Kidney (tissue), 13 donors: ENCODE measurements at regions not wholly inside any gene's neighbourhood (a gene's known extent, or its start where the extent isn't known, plus 50 kb on each side); places are given as distances from the start of the nearest gene placed in this dataset.
"Not testable (repeated sequence)": the region's sequence is repeated elsewhere in the genome, so short reads cannot be mapped to it uniquely, and the experiment has no call there.

Experiments used
- DNase-seq, 5 donors: peaks; one replicate each; pipeline ENCODE4 v3.0.0-alpha.2; 2013 to 2020
- FAIRE-seq: peaks from 2 replicates; lab custom pipeline; 2012; peaks lifted over from hg19 to GRCh38; lab: Jason Lieb, UNC
- H3K27ac ChIP-seq, 2 donors: one replicate each; pipeline ENCODE4 v1.7.0; 2013; ENCODE audit warnings: low read depth in 2 of 2, low read length in 2 of 2, inconsistent platforms in 1 of 2
- H3K27me3 ChIP-seq: one replicate; pipeline ENCODE4 v1.7.1; 2013; ENCODE audit warnings: low read length, inconsistent platforms; ENCODE audit not compliant: control insufficient read depth, insufficient read depth
- H3K36me3 ChIP-seq, 3 donors: one replicate each; pipeline versions ENCODE4 v1.7.0 to v1.7.1; 2013; ENCODE audit warnings: low read length in 3 of 3, control low read depth in 1 of 3, inconsistent platforms in 1 of 3; ENCODE audit not compliant: insufficient read depth in 3 of 3, control insufficient read depth in 2 of 3
- H3K4me1 ChIP-seq, 3 donors: one replicate each; pipeline versions ENCODE4 v1.7.0 to v1.7.1; 2013; ENCODE audit warnings: low read length in 3 of 3, inconsistent platforms in 1 of 3, low read depth in 1 of 3; ENCODE audit not compliant: control insufficient read depth in 2 of 3, insufficient read depth in 2 of 3
- H3K4me3 ChIP-seq, 3 donors: one replicate each; pipeline versions ENCODE4 v1.7.0 to v1.8.1; 2013; ENCODE audit warnings: low read length in 3 of 3, control low read depth in 1 of 3, inconsistent platforms in 1 of 3
- H3K9ac ChIP-seq, 3 donors: one replicate each; pipeline versions ENCODE4 v1.7.0 to v1.7.1; 2013; ENCODE audit warnings: low read length in 3 of 3, control low read depth in 1 of 3, inconsistent platforms in 1 of 3
- H3K9me3 ChIP-seq, 3 donors: one replicate each; pipeline versions ENCODE4 v1.7.0 to v1.7.1; 2013; ENCODE audit warnings: low read length in 3 of 3, control low read depth in 1 of 3, inconsistent platforms in 1 of 3; ENCODE audit not compliant: control insufficient read depth in 2 of 3, insufficient read depth in 1 of 3
- CTCF ChIP-seq: IDR thresholded peaks from 3 replicates; pipeline ENCODE4 v1.5.1; 2012; ENCODE audit warnings: mild to moderate bottlenecking, moderate library complexity, borderline replicate concordance; ENCODE audit not compliant: insufficient read depth; ENCODE audit errors: extremely low read depth
- intact Hi-C: fragments of 100-400 bp; cut with DNase I; formaldehyde crosslinking; loops from one replicate; pipeline ENCODE4 v1.11.1; 2022
- donor health status: control.
- donor health status: control.
- donor health status: control.
- donor health status: control.
- donor health status: control.
- donor health status: DM: yes; HTN: yes; CAD: no.
- donor health status: Normal renal cell carcinoma (clear cell type).

GRCh38 chr5:124021776-124022175 lies 509.8 kb downstream of the CSNK1G3 start:
- H3K9ac ChIP-seq = no peak overlapping the region
- no peak overlapping the region for H3K4me3 ChIP-seq
- H3K4me1 ChIP-seq = no peaks in the 10 kb centered on the region
- no peaks in the 10 kb centered on the region for H3K27me3 ChIP-seq
- H3K9me3 ChIP-seq = peaks cover 0 to 2% (median 0%) of the 10 kb centered on the region in 3 donors
- intact Hi-C loops = no loop called here
- FAIRE-seq (no peak), DNase-seq (no peak)
- no peak for TF ChIP-seq CTCF
- no peaks in the 10 kb centered on the region for H3K36me3 ChIP-seq
- no peak overlapping the region for H3K27ac ChIP-seq

DNA sequence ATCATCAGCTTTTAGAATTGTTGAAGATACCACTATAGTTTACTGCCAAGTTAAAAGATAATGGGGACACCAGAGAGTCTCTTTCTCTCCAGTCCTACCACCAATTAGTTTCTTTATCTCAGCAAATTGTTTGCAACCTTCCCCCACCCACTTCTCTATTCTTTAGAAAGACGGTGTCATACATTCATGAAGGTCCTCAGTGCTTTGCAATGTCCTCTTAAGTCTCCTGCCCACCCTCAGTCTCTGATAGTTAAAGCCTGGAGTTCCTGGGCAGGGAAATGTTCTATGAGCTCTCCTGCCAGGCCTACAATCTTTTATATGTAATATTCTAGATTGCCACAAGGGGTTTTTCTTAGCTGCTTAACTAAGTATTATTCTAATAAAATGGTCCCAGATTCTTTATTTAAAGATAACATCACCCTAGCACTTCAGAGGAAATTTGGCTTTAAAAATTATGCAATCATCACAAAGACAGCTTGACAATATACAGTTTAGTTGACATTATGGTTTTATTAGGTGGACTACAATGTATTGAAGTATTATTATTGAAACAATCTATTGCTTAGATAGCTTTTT lies 509.2 kb downstream of the CSNK1G3 start:
- no peak for TF ChIP-seq CTCF
- Histone ChIP-seq H3K9me3 (peaks cover 0 to 2% (median 0%) of the 10 kb centered on the region in 3 donors), H3K4me1 (no peaks in the 10 kb centered on the region), H3K36me3 (no peaks in the 10 kb centered on the region), H3K27ac (no peak overlapping the region), H3K4me3 (no peak overlapping the region), H3K9ac (no peak overlapping the region), H3K27me3 (no peaks in the 10 kb centered on the region)
- no peak for DNase-seq
- intact Hi-C loops = no loop called here
- no peak for FAIRE-seq

GRCh38 chr5:124017321-124017720 lies 505.3 kb downstream of the CSNK1G3 start:
- H3K36me3 ChIP-seq, H3K9ac ChIP-seq, DNase-seq, H3K4me1 ChIP-seq, H3K9me3 ChIP-seq, H3K4me3 ChIP-seq, H3K27me3 ChIP-seq, FAIRE-seq, H3K27ac ChIP-seq, intact Hi-C loops: not testable (repeated sequence)

- H3K4me3 ChIP-seq = no peak overlapping the region
- no peak for DNase-seq
- no peaks in the 10 kb centered on the region for H3K27me3 ChIP-seq
- intact Hi-C loops = no loop called here
- no peaks in the 10 kb centered on the region for H3K4me1 ChIP-seq
- no peaks in the 10 kb centered on the region for H3K36me3 ChIP-seq
- FAIRE-seq = no peak
- no peak for TF ChIP-seq CTCF
- no peak overlapping the region for H3K27ac ChIP-seq
- peaks cover 0 to 11% (median 0%) of the 10 kb centered on the region in 3 donors for H3K9me3 ChIP-seq
- no peak overlapping the region for H3K9ac ChIP-seq
These were observed 495.9 kb downstream of the CSNK1G3 start for GRCh38 chr5:124007675-124008398.
